GM18498 (cell line): ENCODE measurements at regions not wholly inside any gene's neighbourhood (a gene's known extent, or its start where the extent isn't known, plus 50 kb on each side); places are given as distances from the start of the nearest gene placed in this dataset.
A peak's percentile ranks its signal among the peaks of the same experiment; 100 is the strongest.
"Not testable (repeated sequence)": the region's sequence is repeated elsewhere in the genome, so short reads cannot be mapped to it uniquely, and the experiment has no call there.

Source experiments
- ATAC-seq: cut with Tn5 transposase; IDR thresholded peaks from one replicate; pipeline ENCODE4 v1.9.1; 2021; ENCODE audit warnings: mild to moderate bottlenecking, moderate library complexity; ENCODE audit not compliant: unreplicated experiment

DNA sequence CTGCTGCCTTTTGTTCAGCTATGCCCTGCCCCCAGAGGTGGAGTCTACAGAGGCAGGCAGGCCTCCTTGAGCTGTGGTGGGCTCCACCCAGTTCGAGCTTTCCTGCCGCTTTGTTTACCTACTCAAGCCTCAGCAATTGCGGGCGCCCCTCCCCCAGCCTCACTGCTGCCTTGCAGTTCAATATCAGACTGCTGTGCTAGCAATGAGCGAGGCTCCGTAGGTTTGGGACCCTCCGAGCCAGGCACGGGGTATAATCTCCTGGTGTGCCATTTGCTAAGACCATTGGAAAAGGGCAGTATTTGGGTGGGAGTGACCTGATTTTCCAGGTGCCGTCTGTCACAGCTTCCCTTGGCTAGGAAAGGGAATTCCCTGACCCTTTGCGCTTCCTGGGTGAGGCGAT lies 51.9 kb downstream of the DIPK2A start:
- ATAC-seq: not testable (repeated sequence)

DNA sequence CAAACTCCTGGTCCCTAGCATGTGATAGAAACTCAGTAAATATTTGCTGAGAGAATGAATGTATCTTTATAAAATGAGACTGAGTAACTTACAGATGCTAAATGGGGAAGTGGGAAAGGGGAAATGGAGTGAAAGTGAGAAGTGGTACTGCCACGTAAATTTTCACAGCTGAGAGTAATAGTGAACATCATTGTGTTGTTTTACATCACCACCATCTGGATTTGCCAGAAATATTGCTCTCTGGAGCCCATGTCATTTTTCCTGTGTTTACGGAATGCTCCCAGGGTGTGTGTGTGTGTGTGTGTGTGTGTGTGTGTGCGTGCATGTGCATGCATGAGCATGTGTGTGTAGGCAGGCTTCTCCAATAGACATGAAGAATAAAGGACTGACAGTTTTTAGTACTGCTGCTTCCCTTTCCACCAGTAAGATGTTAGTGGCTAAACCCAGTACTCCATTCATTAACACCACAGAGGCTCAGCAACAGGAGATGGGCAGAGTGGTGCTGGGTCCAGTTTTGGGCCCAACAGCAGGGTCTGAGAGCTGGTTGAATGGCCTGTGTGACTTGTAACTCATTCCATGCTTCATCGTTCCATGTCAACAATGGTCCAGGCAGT lies 57.3 kb downstream of the DIPK2A start:
- peak; percentile 87 for ATAC-seq

GRCh38 chr3:144029769-144030168 lies 58.1 kb downstream of the DIPK2A start:
- no peak for ATAC-seq

DNA sequence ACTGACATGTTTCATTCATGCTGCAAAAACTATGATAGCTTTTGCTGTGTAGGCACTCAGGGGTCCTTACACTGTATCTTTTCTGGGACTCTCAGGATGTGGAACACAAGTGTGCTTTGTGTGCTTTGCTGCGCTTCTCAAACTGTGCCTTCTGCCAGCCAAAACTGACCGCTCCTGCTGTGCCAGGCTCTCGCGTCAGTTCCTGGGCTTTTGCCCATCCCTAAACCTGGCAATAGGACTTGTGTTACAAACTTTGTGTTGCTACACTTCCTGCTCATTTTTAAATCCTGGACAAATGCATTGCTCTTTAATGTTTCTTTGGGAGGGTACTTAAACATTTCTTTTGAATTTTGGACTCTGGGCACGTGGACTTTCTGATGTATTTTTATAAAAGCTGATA lies 60.3 kb downstream of the DIPK2A start:
- ATAC-seq: no peak

- ATAC-seq: peak; percentile 70
Observed at GRCh38 chr3:144032531-144033239, 61.1 kb downstream of the DIPK2A start.

- no peak for ATAC-seq
Observed at GRCh38 chr3:144033240-144033589, 61.6 kb downstream of the DIPK2A start.

GRCh38 chr3:144033863-144034262 lies 62.2 kb downstream of the DIPK2A start:
- no peak for ATAC-seq

- ATAC-seq: no peak
Observed at GRCh38 chr3:144034715-144035290, 63.2 kb downstream of the DIPK2A start.

- ATAC-seq: no peak
Observed at GRCh38 chr3:144036498-144036897, 64.9 kb downstream of the DIPK2A start.

- ATAC-seq: no peak
Observed at GRCh38 chr3:144039661-144040060, 68.0 kb downstream of the DIPK2A start.

GRCh38 chr3:144041960-144042556 lies 70.4 kb downstream of the DIPK2A start:
- ATAC-seq: no peak

GRCh38 chr3:144045766-144046165 lies 74.1 kb downstream of the DIPK2A start:
- no peak for ATAC-seq

DNA sequence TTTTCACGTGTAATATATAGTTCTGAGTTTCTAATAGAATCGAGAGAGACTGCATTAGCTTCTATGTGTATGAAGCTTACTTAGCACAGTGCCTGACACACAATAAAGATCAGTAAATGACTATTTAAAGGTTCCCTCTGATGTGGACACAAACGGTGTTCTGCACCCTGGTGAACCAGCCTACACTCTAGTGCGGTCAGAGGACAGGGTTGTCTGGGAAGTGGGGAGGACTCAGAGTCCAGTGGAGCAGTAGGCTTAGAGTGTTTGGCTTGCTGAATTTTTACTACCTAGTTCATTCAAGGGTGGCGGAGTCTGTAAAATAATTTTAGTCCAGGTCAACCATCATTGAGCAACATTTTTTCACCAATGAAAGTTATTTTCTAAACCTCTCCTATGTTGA lies 77.8 kb downstream of the DIPK2A start:
- no peak for ATAC-seq

DNA sequence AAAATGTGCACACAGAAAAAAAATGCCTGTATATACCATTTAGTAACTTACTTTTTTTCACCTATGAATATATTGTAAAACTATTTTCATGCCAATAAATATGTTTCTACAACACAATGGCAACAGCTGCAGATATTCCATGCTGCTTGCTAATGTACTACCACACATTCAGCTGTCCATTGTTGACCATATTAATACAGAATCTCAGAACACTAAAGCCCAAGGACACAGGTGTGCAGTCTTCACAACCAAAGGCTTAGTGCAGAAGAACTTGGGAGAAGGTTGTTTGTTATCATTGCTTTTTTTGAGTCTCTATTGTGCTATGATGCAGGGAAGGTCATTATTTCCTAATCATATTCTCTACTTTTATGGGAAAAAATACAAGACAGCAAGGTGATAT lies 79.6 kb downstream of the DIPK2A start:
- no peak for ATAC-seq

GRCh38 chr3:144052275-144052674 lies 80.7 kb downstream of the DIPK2A start:
- no peak for ATAC-seq

GRCh38 chr3:144053121-144053520 lies 81.5 kb downstream of the DIPK2A start:
- ATAC-seq: no peak

DNA sequence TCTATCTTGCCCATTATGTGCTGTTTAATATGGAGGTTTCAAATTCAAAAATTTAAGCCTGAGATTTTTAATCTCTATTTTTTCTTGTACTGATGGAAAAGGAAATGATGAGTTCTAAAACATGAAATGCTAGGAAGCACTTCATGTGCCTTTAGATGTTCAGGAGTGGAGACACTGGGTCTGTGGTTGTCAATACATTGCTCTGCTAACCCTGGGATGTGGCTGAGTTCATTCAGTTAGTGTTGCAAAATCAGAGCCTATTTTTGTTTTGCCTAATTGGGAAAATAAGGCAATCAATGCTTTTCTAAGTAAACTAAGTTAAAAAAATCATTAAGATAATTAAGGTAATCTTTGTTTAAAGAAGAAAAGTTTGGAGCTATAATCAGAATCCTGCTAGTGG lies 83.1 kb downstream of the DIPK2A start:
- no peak for ATAC-seq

DNA sequence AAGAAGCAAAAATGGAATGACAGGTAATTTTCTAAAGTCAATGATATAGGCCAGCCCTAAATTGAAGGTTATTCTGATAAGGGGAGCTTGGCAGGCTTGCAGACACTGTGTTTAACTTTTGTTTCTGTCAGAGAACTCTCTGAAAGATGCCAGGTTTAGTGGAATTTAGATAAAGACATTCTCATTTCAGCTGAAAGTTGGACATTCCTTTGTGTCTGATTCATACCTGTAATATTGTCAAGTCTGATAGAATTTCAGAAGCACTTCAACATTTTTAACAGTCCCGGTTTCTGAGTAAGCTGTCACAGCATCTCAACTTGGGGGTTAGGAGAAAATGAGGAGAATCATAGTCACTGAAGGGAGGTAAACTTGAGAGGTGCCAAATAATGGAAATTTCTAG lies 84.0 kb downstream of the DIPK2A start:
- ATAC-seq: no peak

DNA sequence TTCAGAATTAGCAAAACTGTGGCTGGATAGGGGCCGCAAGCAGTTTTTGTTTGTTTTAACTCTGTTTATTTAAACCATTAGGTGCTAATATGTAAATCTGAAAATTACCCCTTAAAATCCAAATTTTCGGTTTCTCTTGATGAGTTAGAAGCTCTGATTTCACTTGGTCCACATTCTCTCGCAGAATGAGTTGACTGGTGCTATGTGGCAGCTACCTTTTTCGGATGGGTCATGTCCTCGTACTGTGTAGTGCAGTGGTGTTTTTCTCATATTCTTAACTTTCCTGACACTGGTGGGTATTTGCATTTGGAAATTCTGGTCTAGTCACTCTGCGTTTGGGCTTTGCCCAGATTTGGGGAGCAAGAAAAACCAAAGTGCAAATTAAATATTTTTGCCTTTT lies 87.1 kb downstream of the DIPK2A start:
- peak; percentile 53 for ATAC-seq

GRCh38 chr3:144059481-144059880 lies 87.9 kb downstream of the DIPK2A start:
- no peak for ATAC-seq

DNA sequence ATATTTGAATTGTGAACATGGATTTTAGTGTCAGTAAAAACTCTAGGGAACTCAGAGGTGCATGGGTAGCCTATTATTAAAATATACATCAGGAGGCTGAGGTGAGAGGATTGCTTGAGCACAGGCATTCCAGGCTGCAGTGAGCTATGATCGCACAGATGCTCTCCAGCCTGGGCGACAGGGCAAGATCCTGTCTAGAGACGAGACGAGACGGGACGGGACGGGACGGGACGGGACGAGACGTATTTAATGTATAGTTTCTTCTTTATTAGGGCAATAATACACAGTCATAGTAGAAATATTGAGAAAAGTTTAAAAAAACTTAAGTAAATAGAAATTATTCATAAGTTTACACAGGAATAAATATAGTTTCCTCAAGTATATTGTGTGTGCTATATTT lies 89.3 kb downstream of the DIPK2A start:
- ATAC-seq: no peak

GRCh38 chr3:144063306-144063705 lies 91.7 kb downstream of the DIPK2A start:
- no peak for ATAC-seq
